ENCODE measurements at regions not wholly inside any gene's neighbourhood (a gene's known extent, or its start where the extent isn't known, plus 50 kb on each side); places are given as distances from the start of the nearest gene placed in this dataset.

DNA sequence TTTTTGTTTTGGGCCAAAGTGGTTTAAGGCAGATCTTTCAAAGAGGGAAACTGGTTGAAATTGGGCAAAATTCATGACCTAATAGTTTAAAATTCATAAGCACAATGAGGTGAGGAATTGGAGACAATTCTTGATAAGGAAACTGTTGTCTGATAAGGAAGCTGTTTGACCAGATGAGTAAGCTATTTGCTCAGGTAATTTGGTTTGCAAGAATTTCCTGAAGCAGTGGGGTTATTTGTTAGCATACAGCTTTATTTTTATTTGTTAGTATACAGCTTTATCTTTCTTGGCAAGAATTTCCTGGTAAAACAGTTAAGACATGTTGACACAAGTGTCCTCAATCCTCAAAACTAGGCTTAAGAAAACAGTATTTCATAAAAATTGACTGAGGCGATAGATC, 559.0 kb downstream of the GALC start:
- TF ChIP-seq, protein P1, sequence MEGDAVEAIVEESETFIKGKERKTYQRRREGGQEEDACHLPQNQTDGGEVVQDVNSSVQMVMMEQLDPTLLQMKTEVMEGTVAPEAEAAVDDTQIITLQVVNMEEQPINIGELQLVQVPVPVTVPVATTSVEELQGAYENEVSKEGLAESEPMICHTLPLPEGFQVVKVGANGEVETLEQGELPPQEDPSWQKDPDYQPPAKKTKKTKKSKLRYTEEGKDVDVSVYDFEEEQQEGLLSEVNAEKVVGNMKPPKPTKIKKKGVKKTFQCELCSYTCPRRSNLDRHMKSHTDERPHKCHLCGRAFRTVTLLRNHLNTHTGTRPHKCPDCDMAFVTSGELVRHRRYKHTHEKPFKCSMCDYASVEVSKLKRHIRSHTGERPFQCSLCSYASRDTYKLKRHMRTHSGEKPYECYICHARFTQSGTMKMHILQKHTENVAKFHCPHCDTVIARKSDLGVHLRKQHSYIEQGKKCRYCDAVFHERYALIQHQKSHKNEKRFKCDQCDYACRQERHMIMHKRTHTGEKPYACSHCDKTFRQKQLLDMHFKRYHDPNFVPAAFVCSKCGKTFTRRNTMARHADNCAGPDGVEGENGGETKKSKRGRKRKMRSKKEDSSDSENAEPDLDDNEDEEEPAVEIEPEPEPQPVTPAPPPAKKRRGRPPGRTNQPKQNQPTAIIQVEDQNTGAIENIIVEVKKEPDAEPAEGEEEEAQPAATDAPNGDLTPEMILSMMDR (conservative IDR thresholded peaks at IDR 0.05; ENCODE audit: low read depth, low read length) = no peak
- no peak for DNase-seq (ENCODE audit: low read depth)
- no peak overlapping the region for H3K4me3 ChIP-seq (ENCODE audit: low read length)

DNA sequence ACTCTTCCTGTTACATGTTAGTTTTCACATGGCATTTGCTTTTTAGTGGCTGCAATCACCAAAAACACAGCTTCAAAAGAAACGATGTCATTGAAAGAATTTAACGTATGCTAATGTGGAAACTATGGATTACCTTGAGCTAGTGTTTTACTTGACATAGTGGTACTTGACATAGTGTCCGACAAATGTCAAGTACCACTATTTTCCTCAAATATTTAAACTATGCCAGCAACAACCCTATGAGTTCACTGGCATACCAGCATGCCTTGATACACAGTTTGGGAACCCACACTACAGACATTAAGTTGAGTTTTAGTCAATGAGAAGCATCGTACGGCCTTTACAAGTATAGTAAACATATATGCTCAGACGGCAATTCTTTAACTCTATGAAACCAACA, 560.3 kb downstream of the GALC start:
- no peak overlapping the region for H3K4me3 ChIP-seq (ENCODE audit: low read length)
- no peak for DNase-seq (ENCODE audit: low read depth)
- TF ChIP-seq, protein P1 (conservative IDR thresholded peaks at IDR 0.05; ENCODE audit: low read depth, low read length) = no peak

DNA sequence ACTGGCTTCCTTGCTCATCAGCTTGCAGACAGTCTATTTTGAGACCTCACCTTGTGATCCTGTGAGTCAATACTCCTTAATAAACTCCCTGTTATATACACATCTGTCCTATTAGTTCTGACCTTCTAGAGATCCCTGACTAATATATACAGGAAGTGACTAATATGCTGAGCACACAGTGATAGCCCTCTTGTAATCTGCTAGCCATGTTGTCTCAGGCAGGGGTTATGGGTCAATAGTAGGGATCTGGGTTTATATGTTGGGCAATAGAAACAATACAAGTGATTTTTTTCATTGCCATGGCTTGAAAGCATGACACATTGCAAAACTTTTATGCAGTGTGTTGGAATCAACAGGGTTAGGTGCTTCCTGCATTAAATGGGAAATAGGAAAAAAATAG, 562.2 kb downstream of the GALC start:
- DNase-seq (ENCODE audit: low read depth) = peak; percentile 7
- H3K4me3 ChIP-seq (ENCODE audit: low read length) = no peak overlapping the region
- TF ChIP-seq, protein P1 (conservative IDR thresholded peaks at IDR 0.05; ENCODE audit: low read depth, low read length) = no peak

DNA sequence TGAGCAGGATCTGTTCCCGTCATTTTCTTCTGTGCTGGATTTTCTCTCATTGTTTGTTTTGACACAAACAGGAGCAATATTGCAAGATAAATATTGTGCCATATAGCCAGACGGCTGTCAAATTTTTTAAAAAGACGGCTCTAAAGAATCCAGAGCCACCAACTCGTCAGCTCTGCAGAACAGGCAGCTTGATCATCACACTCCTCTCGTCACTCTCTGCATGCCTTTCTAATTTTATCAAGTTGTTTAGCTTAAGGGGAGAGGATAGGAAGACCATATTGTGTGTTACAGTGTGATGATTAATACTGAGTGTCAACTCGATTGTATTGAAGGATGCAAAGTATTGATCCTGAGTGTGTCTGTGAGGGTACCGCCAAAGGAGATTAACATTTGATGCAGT, 562.8 kb downstream of the GALC start:
- H3K4me3 ChIP-seq (ENCODE audit: low read length) = no peak overlapping the region
- no peak for DNase-seq (ENCODE audit: low read depth)
- TF ChIP-seq, protein P1 (conservative IDR thresholded peaks at IDR 0.05; ENCODE audit: low read depth, low read length) = no peak

DNA sequence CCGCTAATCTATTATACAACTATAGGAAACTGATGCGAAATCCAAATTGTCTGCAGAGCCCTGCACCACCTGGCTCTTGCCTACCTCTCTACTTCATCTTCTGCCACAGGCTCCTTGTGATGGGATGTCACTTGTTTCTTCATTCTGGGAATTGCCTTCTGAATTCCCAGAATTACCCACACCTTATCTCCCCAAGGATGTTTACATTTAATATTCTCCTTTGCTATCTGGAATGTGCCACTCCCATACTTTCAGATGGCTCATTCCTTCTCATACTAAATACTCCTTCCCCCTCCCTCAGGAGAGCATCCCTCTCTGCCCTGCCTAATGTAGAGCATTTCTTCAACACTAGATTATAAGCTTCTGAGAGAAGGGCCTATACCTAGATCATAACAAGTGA, 573.1 kb downstream of the GALC start:
- DNase-seq (ENCODE audit: low read depth) = no peak
- TF ChIP-seq, protein P1 (conservative IDR thresholded peaks at IDR 0.05; ENCODE audit: low read depth, low read length) = no peak
- H3K4me3 ChIP-seq (ENCODE audit: low read length) = no peak overlapping the region

DNA sequence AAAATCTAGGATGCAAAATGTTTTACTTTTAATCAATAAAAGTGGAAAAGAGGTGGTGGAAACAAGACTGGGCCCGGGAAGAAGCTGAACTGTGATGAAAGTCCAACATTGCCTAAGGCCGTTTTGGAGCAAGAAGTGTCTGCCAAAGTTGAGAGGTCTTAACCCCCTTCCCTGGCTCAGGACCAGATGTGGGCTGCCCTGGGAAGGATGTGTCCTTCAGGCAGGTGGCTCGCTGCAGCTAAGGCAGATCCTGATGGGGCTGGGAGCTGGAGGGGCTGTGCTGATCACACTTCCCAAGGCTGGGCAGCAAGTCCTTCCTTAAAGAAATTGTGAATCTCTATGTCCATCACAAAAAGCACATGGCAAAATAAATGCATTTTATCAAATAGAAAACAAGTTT, 581.6 kb downstream of the GALC start:
- TF ChIP-seq, protein P1 (conservative IDR thresholded peaks at IDR 0.05; ENCODE audit: low read depth, low read length) = no peak
- DNase-seq (ENCODE audit: low read depth) = no peak
- H3K4me3 ChIP-seq (ENCODE audit: low read length) = no peak overlapping the region

DNA sequence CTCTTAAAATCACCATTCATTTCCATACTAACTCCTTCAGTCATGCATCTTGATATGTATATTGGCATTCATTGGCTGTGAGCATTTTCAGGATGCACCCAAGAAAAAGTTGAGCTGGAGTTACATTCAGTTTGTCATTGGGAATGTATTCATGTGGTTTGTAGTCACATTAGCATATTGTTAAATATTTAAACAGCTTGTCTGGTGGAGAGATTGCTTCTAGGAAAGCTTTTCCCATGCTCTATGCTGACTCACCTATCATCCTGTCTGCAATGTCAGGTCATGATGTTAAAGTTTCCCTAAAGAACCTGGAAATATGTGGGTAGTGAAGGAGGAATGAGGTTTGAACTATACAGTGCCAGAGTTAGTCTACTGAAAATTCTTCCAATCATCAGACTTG, 583.6 kb downstream of the GALC start:
- no peak overlapping the region for H3K4me3 ChIP-seq (ENCODE audit: low read length)
- peak; percentile 6 for DNase-seq (ENCODE audit: low read depth)
- TF ChIP-seq, protein P1 (conservative IDR thresholded peaks at IDR 0.05; ENCODE audit: low read depth, low read length) = no peak
